ENCODE measurements at regions not wholly inside any gene's neighbourhood (a gene's known extent, or its start where the extent isn't known, plus 50 kb on each side); places are given as distances from the start of the nearest gene placed in this dataset.

- Histone ChIP-seq H3F3A (ENCODE audit: insufficient read depth, low read length, poor library complexity, severe bottlenecking) (no peaks in the 10 kb centered on the region), H3K9ac (ENCODE audit: low read length) (no peak overlapping the region), H3K4me2 (ENCODE audit: low read length) (no peak overlapping the region), H3K4me3 (ENCODE audit: low read length) (no peak overlapping the region), H4K20me1 (ENCODE audit: insufficient read depth) (no peaks in the 10 kb centered on the region), H3K36me3 (ENCODE audit: insufficient read depth, low read length) (no peaks in the 10 kb centered on the region), H2AFZ (ENCODE audit: low read depth, low read length) (no peak overlapping the region), H3K79me2 (replicated peaks; ENCODE audit: insufficient read depth, low read length) (no peaks in the 10 kb centered on the region), H3K9me2 (ENCODE audit: insufficient read depth, low read length) (no peaks in the 10 kb centered on the region), H3K9me3 (ENCODE audit: low read length) (no peaks in the 10 kb centered on the region), H3K27ac (ENCODE audit: low read length) (no peak overlapping the region), H3K27me3 (ENCODE audit: insufficient read depth, low read depth, low read length) (no peaks in the 10 kb centered on the region)
- TF ChIP-seq RAD21 (conservative IDR thresholded peaks at IDR 0.05), result no peak
- TF ChIP-seq POLR2AphosphoS5 (IDR thresholded peaks at IDR 0.05), result no peak
Measured at GRCh38 chr18:64334748-64335147, 185.9 kb upstream of the LINC00305 start.

GRCh38 chr18:64333584-64333983 is 184.7 kb upstream of the LINC00305 start:
- no peak overlapping the region for H2AFZ ChIP-seq (ENCODE audit: low read depth, low read length)
- H3K27ac ChIP-seq (ENCODE audit: low read length), result no peak overlapping the region
- H3K4me3 ChIP-seq (ENCODE audit: low read length), result no peak overlapping the region
- H3K79me2 ChIP-seq (replicated peaks; ENCODE audit: insufficient read depth, low read length), result no peaks in the 10 kb centered on the region
- no peaks in the 10 kb centered on the region for H3F3A ChIP-seq (ENCODE audit: insufficient read depth, low read length, poor library complexity, severe bottlenecking)
- H3K9ac ChIP-seq (ENCODE audit: low read length), result no peak overlapping the region
- H3K36me3 ChIP-seq (ENCODE audit: insufficient read depth, low read length), result no peaks in the 10 kb centered on the region
- no peaks in the 10 kb centered on the region for H3K9me2 ChIP-seq (ENCODE audit: insufficient read depth, low read length)
- H3K9me3 ChIP-seq (ENCODE audit: low read length), result no peaks in the 10 kb centered on the region
- no peak overlapping the region for H3K4me2 ChIP-seq (ENCODE audit: low read length)
- TF ChIP-seq, protein P1, sequence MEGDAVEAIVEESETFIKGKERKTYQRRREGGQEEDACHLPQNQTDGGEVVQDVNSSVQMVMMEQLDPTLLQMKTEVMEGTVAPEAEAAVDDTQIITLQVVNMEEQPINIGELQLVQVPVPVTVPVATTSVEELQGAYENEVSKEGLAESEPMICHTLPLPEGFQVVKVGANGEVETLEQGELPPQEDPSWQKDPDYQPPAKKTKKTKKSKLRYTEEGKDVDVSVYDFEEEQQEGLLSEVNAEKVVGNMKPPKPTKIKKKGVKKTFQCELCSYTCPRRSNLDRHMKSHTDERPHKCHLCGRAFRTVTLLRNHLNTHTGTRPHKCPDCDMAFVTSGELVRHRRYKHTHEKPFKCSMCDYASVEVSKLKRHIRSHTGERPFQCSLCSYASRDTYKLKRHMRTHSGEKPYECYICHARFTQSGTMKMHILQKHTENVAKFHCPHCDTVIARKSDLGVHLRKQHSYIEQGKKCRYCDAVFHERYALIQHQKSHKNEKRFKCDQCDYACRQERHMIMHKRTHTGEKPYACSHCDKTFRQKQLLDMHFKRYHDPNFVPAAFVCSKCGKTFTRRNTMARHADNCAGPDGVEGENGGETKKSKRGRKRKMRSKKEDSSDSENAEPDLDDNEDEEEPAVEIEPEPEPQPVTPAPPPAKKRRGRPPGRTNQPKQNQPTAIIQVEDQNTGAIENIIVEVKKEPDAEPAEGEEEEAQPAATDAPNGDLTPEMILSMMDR (IDR thresholded peaks at IDR 0.05; ENCODE audit: poor library complexity, severe bottlenecking), result no peak
- no peak for TF ChIP-seq REST (IDR thresholded peaks at IDR 0.05; ENCODE audit: borderline replicate concordance)
- no peak for TF ChIP-seq EP300 (conservative IDR thresholded peaks at IDR 0.05; ENCODE audit: poor library complexity, severe bottlenecking)
- TF ChIP-seq TAF1 (IDR thresholded peaks at IDR 0.05; ENCODE audit: low read depth), result no peak
- TF ChIP-seq EZH2 (IDR thresholded peaks at IDR 0.05; ENCODE audit: borderline replicate concordance, insufficient read depth, low read length, poor library complexity, severe bottlenecking), result no peak
- TF ChIP-seq MXI1 (conservative IDR thresholded peaks at IDR 0.05; ENCODE audit: poor library complexity, severe bottlenecking), result no peak
- no peak for TF ChIP-seq POLR2AphosphoS5 (IDR thresholded peaks at IDR 0.05)
- TF ChIP-seq RAD21 (conservative IDR thresholded peaks at IDR 0.05), result no peak
- TF ChIP-seq SMC3 (conservative IDR thresholded peaks at IDR 0.05; ENCODE audit: poor library complexity), result no peak
- no peaks in the 10 kb centered on the region for H4K20me1 ChIP-seq (ENCODE audit: insufficient read depth)
- H3K27me3 ChIP-seq (ENCODE audit: insufficient read depth, low read depth, low read length), result no peaks in the 10 kb centered on the region

GRCh38 chr18:64332835-64333234 is 183.9 kb upstream of the LINC00305 start:
- H3K27ac ChIP-seq (ENCODE audit: low read length), result no peak overlapping the region
- H2AFZ ChIP-seq (ENCODE audit: low read depth, low read length), result no peak overlapping the region
- no peaks in the 10 kb centered on the region for H3K79me2 ChIP-seq (replicated peaks; ENCODE audit: insufficient read depth, low read length)
- TF ChIP-seq REST (IDR thresholded peaks at IDR 0.05; ENCODE audit: borderline replicate concordance) (no peak), SMC3 (conservative IDR thresholded peaks at IDR 0.05; ENCODE audit: poor library complexity) (no peak), TAF1 (IDR thresholded peaks at IDR 0.05; ENCODE audit: low read depth) (no peak), EP300 (conservative IDR thresholded peaks at IDR 0.05; ENCODE audit: poor library complexity, severe bottlenecking) (no peak), MXI1 (conservative IDR thresholded peaks at IDR 0.05; ENCODE audit: poor library complexity, severe bottlenecking) (no peak)
- TF ChIP-seq, protein P1 (IDR thresholded peaks at IDR 0.05; ENCODE audit: poor library complexity, severe bottlenecking), result no peak
- H3K9me2 ChIP-seq (ENCODE audit: insufficient read depth, low read length), result no peaks in the 10 kb centered on the region
- no peaks in the 10 kb centered on the region for H4K20me1 ChIP-seq (ENCODE audit: insufficient read depth)
- no peak overlapping the region for H3K4me3 ChIP-seq (ENCODE audit: low read length)
- no peaks in the 10 kb centered on the region for H3K36me3 ChIP-seq (ENCODE audit: insufficient read depth, low read length)
- H3K4me2 ChIP-seq (ENCODE audit: low read length), result no peak overlapping the region
- no peaks in the 10 kb centered on the region for H3K9me3 ChIP-seq (ENCODE audit: low read length)
- H3K27me3 ChIP-seq (ENCODE audit: insufficient read depth, low read depth, low read length), result no peaks in the 10 kb centered on the region
- no peaks in the 10 kb centered on the region for H3F3A ChIP-seq (ENCODE audit: insufficient read depth, low read length, poor library complexity, severe bottlenecking)
- H3K9ac ChIP-seq (ENCODE audit: low read length), result no peak overlapping the region

All from neural cell (in vitro differentiated cells).